GM10266 (cell line): ENCODE measurements at regions not wholly inside any gene's neighbourhood (a gene's known extent, or its start where the extent isn't known, plus 50 kb on each side); places are given as distances from the start of the nearest gene placed in this dataset.

Source experiments
- DNase-seq: peaks from one replicate; pipeline ENCODE4 v3.0.0; 2012; ENCODE audit errors: extremely low spot score
- TF ChIP-seq, protein P1 (sequence below): IDR thresholded peaks from 2 replicates; pipeline ENCODE4 v1.5.1; 2012; ENCODE audit warnings: mild to moderate bottlenecking, low read depth; ENCODE audit not compliant: control insufficient read depth, insufficient read depth; ENCODE audit errors: missing control alignments

DNA sequence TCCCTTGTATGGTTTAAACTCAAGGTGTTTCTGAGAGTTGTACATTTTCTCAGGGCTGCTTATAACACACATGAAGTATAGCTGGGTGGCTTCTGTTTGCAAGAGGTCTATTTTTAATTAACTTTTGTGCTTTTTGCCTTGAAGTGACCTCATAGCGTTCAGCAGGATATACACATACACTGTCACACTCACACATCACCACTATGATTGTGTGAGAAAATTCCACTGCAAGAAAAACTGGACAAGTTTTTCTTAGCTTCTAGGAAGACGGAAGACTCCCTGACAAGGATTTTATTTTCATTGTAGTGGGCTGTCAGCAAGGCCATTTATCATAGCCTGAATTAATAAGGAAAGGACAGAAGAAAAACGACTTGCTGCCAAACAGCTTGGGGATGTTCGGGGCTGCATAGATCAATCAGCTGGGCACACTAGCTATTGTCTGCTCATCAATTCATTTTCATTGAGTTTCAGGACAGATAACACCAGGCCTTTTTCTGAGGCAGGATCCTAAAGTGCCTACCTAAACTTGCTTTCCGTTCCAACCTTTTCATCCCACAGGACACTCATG is 192.8 kb upstream of the CRBN start:
- TF ChIP-seq, protein P1, sequence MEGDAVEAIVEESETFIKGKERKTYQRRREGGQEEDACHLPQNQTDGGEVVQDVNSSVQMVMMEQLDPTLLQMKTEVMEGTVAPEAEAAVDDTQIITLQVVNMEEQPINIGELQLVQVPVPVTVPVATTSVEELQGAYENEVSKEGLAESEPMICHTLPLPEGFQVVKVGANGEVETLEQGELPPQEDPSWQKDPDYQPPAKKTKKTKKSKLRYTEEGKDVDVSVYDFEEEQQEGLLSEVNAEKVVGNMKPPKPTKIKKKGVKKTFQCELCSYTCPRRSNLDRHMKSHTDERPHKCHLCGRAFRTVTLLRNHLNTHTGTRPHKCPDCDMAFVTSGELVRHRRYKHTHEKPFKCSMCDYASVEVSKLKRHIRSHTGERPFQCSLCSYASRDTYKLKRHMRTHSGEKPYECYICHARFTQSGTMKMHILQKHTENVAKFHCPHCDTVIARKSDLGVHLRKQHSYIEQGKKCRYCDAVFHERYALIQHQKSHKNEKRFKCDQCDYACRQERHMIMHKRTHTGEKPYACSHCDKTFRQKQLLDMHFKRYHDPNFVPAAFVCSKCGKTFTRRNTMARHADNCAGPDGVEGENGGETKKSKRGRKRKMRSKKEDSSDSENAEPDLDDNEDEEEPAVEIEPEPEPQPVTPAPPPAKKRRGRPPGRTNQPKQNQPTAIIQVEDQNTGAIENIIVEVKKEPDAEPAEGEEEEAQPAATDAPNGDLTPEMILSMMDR, result no peak

GRCh38 chr3:3368306-3368705 is 188.8 kb upstream of the CRBN start:
- DNase-seq, result no peak
- TF ChIP-seq, protein P1, result no peak

More for the DNA sequence above, 192.8 kb upstream of the CRBN start:
- no peak for DNase-seq

- no peak for DNase-seq
- TF ChIP-seq, protein P1, result no peak
These were observed 186.9 kb upstream of the CRBN start for GRCh38 chr3:3366386-3366785.

- DNase-seq, result no peak
- TF ChIP-seq, protein P1, result no peak
These were observed 186.2 kb upstream of the CRBN start for GRCh38 chr3:3365716-3366115.

GRCh38 chr3:3356846-3357245 is 177.4 kb upstream of the CRBN start:
- no peak for DNase-seq
- TF ChIP-seq, protein P1, result no peak

GRCh38 chr3:3355442-3355841 is 176.0 kb upstream of the CRBN start:
- no peak for DNase-seq
- TF ChIP-seq, protein P1, result no peak

- TF ChIP-seq, protein P1, result no peak
- DNase-seq, result no peak
These were observed 173.7 kb upstream of the CRBN start for GRCh38 chr3:3353153-3353552.
